Thymus (tissue), 11 donors: ENCODE measurements at regions not wholly inside any gene's neighbourhood (a gene's known extent, or its start where the extent isn't known, plus 50 kb on each side); places are given as distances from the start of the nearest gene placed in this dataset.
A peak's percentile ranks its signal among the peaks of the same experiment; 100 is the strongest.
"Not testable (repeated sequence)": the region's sequence is repeated elsewhere in the genome, so short reads cannot be mapped to it uniquely, and the experiment has no call there.

Experiments
- DNase-seq, 9 donors: peaks; one replicate each; pipeline ENCODE4 v3.0.0-alpha.2; 2013; ENCODE audit warnings: low spot score in 9 of 9, low read depth in 6 of 9, missing footprints in 1 of 9
- H3K27ac ChIP-seq, 2 donors: one replicate each; pipeline ENCODE4 v1.5.1; 2013; ENCODE audit warnings: control low read depth in 1 of 2, low read depth in 1 of 2, low read length in 1 of 2, mild to moderate bottlenecking in 1 of 2, moderate library complexity in 1 of 2
- H3K27me3 ChIP-seq, 2 donors: one replicate each; pipeline ENCODE4 v1.5.1; 2013; ENCODE audit warnings: low read length in 1 of 2; ENCODE audit not compliant: control insufficient read depth in 2 of 2, insufficient read depth in 1 of 2
- H3K36me3 ChIP-seq, 2 donors: one replicate each; pipeline ENCODE4 v1.5.1; 2013; ENCODE audit warnings: low read length in 1 of 2, mild to moderate bottlenecking in 1 of 2, moderate library complexity in 1 of 2; ENCODE audit not compliant: control insufficient read depth in 2 of 2, insufficient read depth in 2 of 2
- H3K4me1 ChIP-seq, 2 donors: one replicate each; pipeline ENCODE4 v1.5.1; 2013; ENCODE audit warnings: low read length in 2 of 2; ENCODE audit not compliant: control insufficient read depth in 2 of 2, insufficient read depth in 2 of 2
- H3K4me3 ChIP-seq, 2 donors: one replicate each; pipeline ENCODE4 v1.5.1; 2013; ENCODE audit warnings: low read length in 2 of 2, control low read depth in 1 of 2, mild to moderate bottlenecking in 1 of 2
- H3K9me3 ChIP-seq, 2 donors: one replicate each; pipeline ENCODE4 v1.5.1; 2013; ENCODE audit warnings: low read length in 1 of 2, mild to moderate bottlenecking in 1 of 2; ENCODE audit not compliant: control insufficient read depth in 2 of 2, insufficient read depth in 1 of 2
- WGBS: extraction: QIAGEN DNeasy Blood & Tissue Kit; methylation state at CpG from one replicate; pipeline ENCODE4 v1.1.7; 2013; 5-methylcytosine and 5-hydroxymethylcytosine counted together
- donor health status: healthy.

- H3K27me3 ChIP-seq, DNase-seq, H3K4me3 ChIP-seq, H3K9me3 ChIP-seq, H3K4me1 ChIP-seq, H3K36me3 ChIP-seq, H3K27ac ChIP-seq: not testable (repeated sequence)
- 71% methylated on average over 1 of the region's 1 CpG for WGBS
Measured at GRCh38 chr1:145191272-145191675, 50.7 kb downstream of the PPIAL4D start.

- not testable (repeated sequence) for H3K9me3 ChIP-seq, DNase-seq, H3K4me1 ChIP-seq, H3K27me3 ChIP-seq, H3K27ac ChIP-seq, H3K36me3 ChIP-seq, H3K4me3 ChIP-seq
- WGBS, result 94% methylated on average over 2 of the region's 4 CpGs
Measured at GRCh38 chr1:145189543-145190030, 52.4 kb downstream of the PPIAL4D start.

- H3K27me3 ChIP-seq, H3K27ac ChIP-seq, DNase-seq, H3K4me3 ChIP-seq, H3K9me3 ChIP-seq, H3K36me3 ChIP-seq, H3K4me1 ChIP-seq: not testable (repeated sequence)
- WGBS, result 91% methylated on average over 7 of the region's 8 CpGs
Measured at GRCh38 chr1:145188869-145189542, 53.0 kb downstream of the PPIAL4D start.

- not testable (repeated sequence) for H3K36me3 ChIP-seq, H3K4me3 ChIP-seq, DNase-seq, H3K27me3 ChIP-seq, H3K9me3 ChIP-seq, H3K27ac ChIP-seq, H3K4me1 ChIP-seq
- WGBS, result 93% methylated on average over 3 of the region's 5 CpGs
Measured at GRCh38 chr1:145182606-145183413, 59.2 kb downstream of the PPIAL4D start.

- not testable (repeated sequence) for DNase-seq, H3K4me1 ChIP-seq, H3K36me3 ChIP-seq, H3K4me3 ChIP-seq, H3K27ac ChIP-seq, H3K27me3 ChIP-seq, H3K9me3 ChIP-seq
- WGBS, result 52% methylated on average over 8 of the region's 11 CpGs
Measured at GRCh38 chr1:145176285-145176925, 65.6 kb downstream of the PPIAL4D start.

- H3K4me3 ChIP-seq, result not testable (repeated sequence)
- WGBS, result no CpG with 5 or more reads among the region's 3 CpGs
Measured at GRCh38 chr1:145174377-145174776, 67.6 kb downstream of the PPIAL4D start.

GRCh38 chr1:145168220-145168848 lies 72.6 kb downstream of the FAM72D start:
- peaks cover 0 to 14% of the 10 kb centered on the region in 2 donors for H3K27me3 ChIP-seq
- 80% methylated on average over 23 of the region's 37 CpGs for WGBS
- not testable (repeated sequence) for H3K27ac ChIP-seq, H3K4me3 ChIP-seq, H3K4me1 ChIP-seq, H3K36me3 ChIP-seq, H3K9me3 ChIP-seq
- peak in 1 of 9 donors; percentile 1 for DNase-seq

More at GRCh38 chr1:145174377-145174776, 67.6 kb downstream of the PPIAL4D start:
- not testable (repeated sequence) for H3K27me3 ChIP-seq, H3K4me1 ChIP-seq, H3K9me3 ChIP-seq, H3K27ac ChIP-seq, DNase-seq, H3K36me3 ChIP-seq

- DNase-seq, H3K27ac ChIP-seq, H3K36me3 ChIP-seq, H3K9me3 ChIP-seq, H3K4me1 ChIP-seq, H3K4me3 ChIP-seq: not testable (repeated sequence)
- peaks cover 0 to 12% of the 10 kb centered on the region in 2 donors for H3K27me3 ChIP-seq
- WGBS, result no CpG with 5 or more reads among the region's 3 CpGs
Measured at GRCh38 chr1:145164360-145164759, 68.6 kb downstream of the FAM72D start.
